Spleen (tissue), 7 donors: ENCODE measurements at regions not wholly inside any gene's neighbourhood (a gene's known extent, or its start where the extent isn't known, plus 50 kb on each side); places are given as distances from the start of the nearest gene placed in this dataset.
"Not testable (repeated sequence)": the region's sequence is repeated elsewhere in the genome, so short reads cannot be mapped to it uniquely, and the experiment has no call there.

ENCODE experiments used
- POLR2A ChIP-seq, 3 donors: fragments of 450-650 bp; IDR thresholded peaks; one replicate each; pipeline ENCODE4 v1.5.1; 2017; ENCODE audit warnings: antibody characterized with exemption in 3 of 3, mild to moderate bottlenecking in 1 of 3
- TF ChIP-seq, protein P1 (sequence below), 11 experiments: fragments of 200-600 bp in 7 of 11; fragments of 450-650 bp in 4 of 11; sonication (generic) in 4 of 11; IDR thresholded peaks in 8 of 11; conservative IDR thresholded peaks in 3 of 11; 1 replicate in 7 of 11; 2 replicates in 4 of 11; pipeline versions ENCODE4 v1.4.0 to v1.8.0; 2016 to 2021; ENCODE audit warnings: antibody characterized with exemption in 11 of 11, inconsistent platforms in 4 of 11, mild to moderate bottlenecking in 1 of 11
- donor health status: DM: no; HTN: no; CAD: no; lungs with moderate emphysema.
- donor health status: DM: no; HTN: no; CAD: no.
- donor health status: DM: no; HTN: no; CAD: no.

DNA sequence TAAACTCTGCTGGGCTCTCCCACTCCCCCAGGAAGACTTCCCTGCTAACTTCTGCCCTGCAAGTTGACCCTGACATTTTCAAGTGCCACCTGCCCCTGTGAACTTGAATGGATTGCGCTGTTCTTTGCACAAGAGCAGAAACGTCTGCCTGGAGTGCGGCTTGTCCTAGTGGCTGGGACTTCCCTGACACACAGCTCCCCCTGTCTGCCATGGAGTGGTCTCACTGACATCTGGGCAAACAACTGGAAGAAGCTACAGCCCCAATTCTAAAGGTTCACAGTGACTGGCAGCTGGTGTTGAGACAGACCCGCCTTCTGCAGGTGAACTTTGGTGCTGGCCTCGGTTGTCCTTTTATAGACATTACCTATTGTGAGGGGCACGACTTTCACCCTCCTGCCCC lies 138.7 kb downstream of the KLRB1 start:
- TF ChIP-seq, protein P1, sequence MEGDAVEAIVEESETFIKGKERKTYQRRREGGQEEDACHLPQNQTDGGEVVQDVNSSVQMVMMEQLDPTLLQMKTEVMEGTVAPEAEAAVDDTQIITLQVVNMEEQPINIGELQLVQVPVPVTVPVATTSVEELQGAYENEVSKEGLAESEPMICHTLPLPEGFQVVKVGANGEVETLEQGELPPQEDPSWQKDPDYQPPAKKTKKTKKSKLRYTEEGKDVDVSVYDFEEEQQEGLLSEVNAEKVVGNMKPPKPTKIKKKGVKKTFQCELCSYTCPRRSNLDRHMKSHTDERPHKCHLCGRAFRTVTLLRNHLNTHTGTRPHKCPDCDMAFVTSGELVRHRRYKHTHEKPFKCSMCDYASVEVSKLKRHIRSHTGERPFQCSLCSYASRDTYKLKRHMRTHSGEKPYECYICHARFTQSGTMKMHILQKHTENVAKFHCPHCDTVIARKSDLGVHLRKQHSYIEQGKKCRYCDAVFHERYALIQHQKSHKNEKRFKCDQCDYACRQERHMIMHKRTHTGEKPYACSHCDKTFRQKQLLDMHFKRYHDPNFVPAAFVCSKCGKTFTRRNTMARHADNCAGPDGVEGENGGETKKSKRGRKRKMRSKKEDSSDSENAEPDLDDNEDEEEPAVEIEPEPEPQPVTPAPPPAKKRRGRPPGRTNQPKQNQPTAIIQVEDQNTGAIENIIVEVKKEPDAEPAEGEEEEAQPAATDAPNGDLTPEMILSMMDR (IDR thresholded peaks at IDR 0.05 in 8 of 11, conservative IDR thresholded peaks at IDR 0.05 in 3 of 11): peak in 9 of 11 experiments; percentile 36 to 65 (median 60)
- TF ChIP-seq POLR2A (IDR thresholded peaks at IDR 0.05): not testable (repeated sequence)
